Type B pancreatic cell (in vitro differentiated cells): ENCODE measurements at regions not wholly inside any gene's neighbourhood (a gene's known extent, or its start where the extent isn't known, plus 50 kb on each side); places are given as distances from the start of the nearest gene placed in this dataset.

Experiments used
- DNase-seq: peaks from one replicate; pipeline ENCODE4 v3.0.0; 2021; ENCODE audit warnings: mixed read lengths; ENCODE audit not compliant: unreplicated experiment; ENCODE audit errors: extremely low spot score
- H3K27ac Mint-ChIP-seq: 2 replicates; pipeline ENCODE4 v1.8.0; 2021; ENCODE audit warnings: mild to moderate bottlenecking, mixed read lengths
- H3K27me3 Mint-ChIP-seq: 2 replicates; pipeline ENCODE4 v1.8.0; 2021; ENCODE audit warnings: mixed read lengths
- H3K36me3 Mint-ChIP-seq: 2 replicates; pipeline ENCODE4 v1.8.0; 2021; ENCODE audit warnings: mixed read lengths
- H3K4me1 Mint-ChIP-seq: one replicate; pipeline ENCODE4 v1.8.0; 2021; ENCODE audit warnings: mixed read lengths; ENCODE audit not compliant: unreplicated experiment
- H3K4me3 Mint-ChIP-seq: 2 replicates; pipeline ENCODE4 v1.8.0; 2021; ENCODE audit warnings: mild to moderate bottlenecking, mixed read lengths
- H3K9me3 Mint-ChIP-seq: 2 replicates; pipeline ENCODE4 v1.8.0; 2021; ENCODE audit warnings: mixed read lengths
- CTCF ChIP-seq: fragments of 200-600 bp; sonication (generic); conservative IDR thresholded peaks from 2 replicates; pipeline ENCODE4 v1.5.0; 2021; ENCODE audit warnings: antibody characterized with exemption, mild to moderate bottlenecking

- Mint-ChIP-seq H3K4me3 (no peak overlapping the region), H3K4me1 (no peaks in the 10 kb centered on the region), H3K27ac (no peak overlapping the region), H3K9me3 (no peaks in the 10 kb centered on the region), H3K36me3 (no peaks in the 10 kb centered on the region), H3K27me3 (peaks cover 18% of the 10 kb centered on the region)
- no peak for DNase-seq
- no peak for TF ChIP-seq CTCF
These were observed 103.1 kb upstream of the SHISA3 start for GRCh38 chr4:42293967-42294813.

- Mint-ChIP-seq H3K4me3 (no peak overlapping the region), H3K36me3 (no peaks in the 10 kb centered on the region), H3K27ac (no peak overlapping the region), H3K9me3 (no peaks in the 10 kb centered on the region), H3K27me3 (peaks cover 14% of the 10 kb centered on the region), H3K4me1 (no peaks in the 10 kb centered on the region)
- no peak for DNase-seq
- no peak for TF ChIP-seq CTCF
These were observed 101.1 kb upstream of the SHISA3 start for GRCh38 chr4:42296196-42296595.

GRCh38 chr4:42302348-42302747 lies 94.9 kb upstream of the SHISA3 start:
- H3K36me3 Mint-ChIP-seq = no peaks in the 10 kb centered on the region
- H3K27me3 Mint-ChIP-seq = peaks cover 8% of the 10 kb centered on the region
- H3K27ac Mint-ChIP-seq = no peak overlapping the region
- no peaks in the 10 kb centered on the region for H3K4me1 Mint-ChIP-seq
- peak; percentile 53 for TF ChIP-seq CTCF
- DNase-seq = no peak
- no peaks in the 10 kb centered on the region for H3K9me3 Mint-ChIP-seq
- H3K4me3 Mint-ChIP-seq = no peak overlapping the region

GRCh38 chr4:42306221-42307109 lies 90.8 kb upstream of the SHISA3 start:
- Mint-ChIP-seq H3K36me3 (no peaks in the 10 kb centered on the region), H3K9me3 (no peaks in the 10 kb centered on the region), H3K27ac (no peak overlapping the region), H3K4me3 (no peak overlapping the region), H3K27me3 (peaks cover 3% of the 10 kb centered on the region), H3K4me1 (no peaks in the 10 kb centered on the region)
- no peak for DNase-seq
- no peak for TF ChIP-seq CTCF

- peaks cover 3% of the 10 kb centered on the region for H3K27me3 Mint-ChIP-seq
- DNase-seq = no peak
- H3K9me3 Mint-ChIP-seq = peaks cover under 1% of the 10 kb centered on the region
- no peak for TF ChIP-seq CTCF
- H3K27ac Mint-ChIP-seq = no peak overlapping the region
- no peak overlapping the region for H3K4me3 Mint-ChIP-seq
- no peaks in the 10 kb centered on the region for H3K36me3 Mint-ChIP-seq
- H3K4me1 Mint-ChIP-seq = peaks cover 4% of the 10 kb centered on the region
These were observed 89.0 kb upstream of the SHISA3 start for GRCh38 chr4:42308247-42308646.
